ENCODE measurements at regions not wholly inside any gene's neighbourhood (a gene's known extent, or its start where the extent isn't known, plus 50 kb on each side); places are given as distances from the start of the nearest gene placed in this dataset.

- Histone ChIP-seq H3K4me3 (ENCODE audit: insufficient read depth, low read depth, low read length, poor library complexity, severe bottlenecking) (no peak overlapping the region), H3K9me3 (ENCODE audit: control insufficient read depth, low read length) (no peaks in the 10 kb centered on the region), H3K36me3 (ENCODE audit: control insufficient read depth, insufficient read depth, low read length) (no peaks in the 10 kb centered on the region), H3K27ac (ENCODE audit: insufficient read depth, low read length, poor library complexity, severe bottlenecking) (no peak overlapping the region), H3K4me1 (ENCODE audit: control insufficient read depth, insufficient read depth, low read length, poor library complexity, severe bottlenecking) (no peaks in the 10 kb centered on the region), H3K27me3 (replicated peaks; ENCODE audit: control insufficient read depth, insufficient read depth, low read length, poor library complexity, severe bottlenecking) (no peaks in the 10 kb centered on the region)
- DNase-seq: no peak
Observed at GRCh38 chr6:140923048-140923447, 1209.7 kb upstream of the GJE1 start.

- Histone ChIP-seq H3K27me3 (replicated peaks; ENCODE audit: control insufficient read depth, insufficient read depth, low read length, poor library complexity, severe bottlenecking) (no peaks in the 10 kb centered on the region), H3K4me1 (ENCODE audit: control insufficient read depth, insufficient read depth, low read length, poor library complexity, severe bottlenecking) (no peaks in the 10 kb centered on the region), H3K9me3 (ENCODE audit: control insufficient read depth, low read length) (no peaks in the 10 kb centered on the region), H3K4me3 (ENCODE audit: insufficient read depth, low read depth, low read length, poor library complexity, severe bottlenecking) (no peak overlapping the region), H3K36me3 (ENCODE audit: control insufficient read depth, insufficient read depth, low read length) (no peaks in the 10 kb centered on the region), H3K27ac (ENCODE audit: insufficient read depth, low read length, poor library complexity, severe bottlenecking) (no peak overlapping the region)
- DNase-seq: no peak
Observed at GRCh38 chr6:140921366-140922226, 1211.1 kb upstream of the GJE1 start.

GRCh38 chr6:140917911-140918310 lies 1214.8 kb upstream of the GJE1 start:
- H3K36me3 ChIP-seq (ENCODE audit: control insufficient read depth, insufficient read depth, low read length): no peaks in the 10 kb centered on the region
- DNase-seq: no peak

GRCh38 chr6:140915551-140915950 lies 1217.2 kb upstream of the GJE1 start:
- H3K4me1 ChIP-seq (ENCODE audit: control insufficient read depth, insufficient read depth, low read length, poor library complexity, severe bottlenecking): no peaks in the 10 kb centered on the region
- DNase-seq: no peak

More at GRCh38 chr6:140917911-140918310, 1214.8 kb upstream of the GJE1 start:
- H3K27me3 ChIP-seq (replicated peaks; ENCODE audit: control insufficient read depth, insufficient read depth, low read length, poor library complexity, severe bottlenecking): no peaks in the 10 kb centered on the region
- H3K9me3 ChIP-seq (ENCODE audit: control insufficient read depth, low read length): no peaks in the 10 kb centered on the region
- no peaks in the 10 kb centered on the region for H3K4me1 ChIP-seq (ENCODE audit: control insufficient read depth, insufficient read depth, low read length, poor library complexity, severe bottlenecking)
- H3K27ac ChIP-seq (ENCODE audit: insufficient read depth, low read length, poor library complexity, severe bottlenecking): no peak overlapping the region
- H3K4me3 ChIP-seq (ENCODE audit: insufficient read depth, low read depth, low read length, poor library complexity, severe bottlenecking): no peak overlapping the region

GRCh38 chr6:140915103-140915502 lies 1217.6 kb upstream of the GJE1 start:
- Histone ChIP-seq H3K36me3 (ENCODE audit: control insufficient read depth, insufficient read depth, low read length) (no peaks in the 10 kb centered on the region), H3K27ac (ENCODE audit: insufficient read depth, low read length, poor library complexity, severe bottlenecking) (no peak overlapping the region), H3K27me3 (replicated peaks; ENCODE audit: control insufficient read depth, insufficient read depth, low read length, poor library complexity, severe bottlenecking) (no peaks in the 10 kb centered on the region), H3K4me3 (ENCODE audit: insufficient read depth, low read depth, low read length, poor library complexity, severe bottlenecking) (no peak overlapping the region), H3K4me1 (ENCODE audit: control insufficient read depth, insufficient read depth, low read length, poor library complexity, severe bottlenecking) (no peaks in the 10 kb centered on the region), H3K9me3 (ENCODE audit: control insufficient read depth, low read length) (no peaks in the 10 kb centered on the region)
- DNase-seq: no peak

More at GRCh38 chr6:140915551-140915950, 1217.2 kb upstream of the GJE1 start:
- Histone ChIP-seq H3K9me3 (ENCODE audit: control insufficient read depth, low read length) (no peaks in the 10 kb centered on the region), H3K4me3 (ENCODE audit: insufficient read depth, low read depth, low read length, poor library complexity, severe bottlenecking) (no peak overlapping the region), H3K27ac (ENCODE audit: insufficient read depth, low read length, poor library complexity, severe bottlenecking) (no peak overlapping the region), H3K36me3 (ENCODE audit: control insufficient read depth, insufficient read depth, low read length) (no peaks in the 10 kb centered on the region), H3K27me3 (replicated peaks; ENCODE audit: control insufficient read depth, insufficient read depth, low read length, poor library complexity, severe bottlenecking) (no peaks in the 10 kb centered on the region)

GRCh38 chr6:140912686-140913085 lies 1220.0 kb upstream of the GJE1 start:
- no peaks in the 10 kb centered on the region for H3K36me3 ChIP-seq (ENCODE audit: control insufficient read depth, insufficient read depth, low read length)
- no peak overlapping the region for H3K4me3 ChIP-seq (ENCODE audit: insufficient read depth, low read depth, low read length, poor library complexity, severe bottlenecking)
- H3K4me1 ChIP-seq (ENCODE audit: control insufficient read depth, insufficient read depth, low read length, poor library complexity, severe bottlenecking): no peaks in the 10 kb centered on the region
- H3K9me3 ChIP-seq (ENCODE audit: control insufficient read depth, low read length): no peaks in the 10 kb centered on the region
- H3K27me3 ChIP-seq (replicated peaks; ENCODE audit: control insufficient read depth, insufficient read depth, low read length, poor library complexity, severe bottlenecking): no peaks in the 10 kb centered on the region
- no peak for DNase-seq
- no peak overlapping the region for H3K27ac ChIP-seq (ENCODE audit: insufficient read depth, low read length, poor library complexity, severe bottlenecking)

- H3K4me1 ChIP-seq (ENCODE audit: control insufficient read depth, insufficient read depth, low read length, poor library complexity, severe bottlenecking): no peaks in the 10 kb centered on the region
- no peak overlapping the region for H3K27ac ChIP-seq (ENCODE audit: insufficient read depth, low read length, poor library complexity, severe bottlenecking)
- H3K27me3 ChIP-seq (replicated peaks; ENCODE audit: control insufficient read depth, insufficient read depth, low read length, poor library complexity, severe bottlenecking): no peaks in the 10 kb centered on the region
- no peaks in the 10 kb centered on the region for H3K9me3 ChIP-seq (ENCODE audit: control insufficient read depth, low read length)
- no peak overlapping the region for H3K4me3 ChIP-seq (ENCODE audit: insufficient read depth, low read depth, low read length, poor library complexity, severe bottlenecking)
- H3K36me3 ChIP-seq (ENCODE audit: control insufficient read depth, insufficient read depth, low read length): no peaks in the 10 kb centered on the region
- no peak for DNase-seq
Observed at GRCh38 chr6:140909625-140910024, 1223.1 kb upstream of the GJE1 start.

GRCh38 chr6:140909156-140909555 lies 1223.6 kb upstream of the GJE1 start:
- no peaks in the 10 kb centered on the region for H3K27me3 ChIP-seq (replicated peaks; ENCODE audit: control insufficient read depth, insufficient read depth, low read length, poor library complexity, severe bottlenecking)
- no peak overlapping the region for H3K27ac ChIP-seq (ENCODE audit: insufficient read depth, low read length, poor library complexity, severe bottlenecking)
- H3K9me3 ChIP-seq (ENCODE audit: control insufficient read depth, low read length): no peaks in the 10 kb centered on the region
- no peaks in the 10 kb centered on the region for H3K4me1 ChIP-seq (ENCODE audit: control insufficient read depth, insufficient read depth, low read length, poor library complexity, severe bottlenecking)
- H3K4me3 ChIP-seq (ENCODE audit: insufficient read depth, low read depth, low read length, poor library complexity, severe bottlenecking): no peak overlapping the region
- no peak for DNase-seq
- no peaks in the 10 kb centered on the region for H3K36me3 ChIP-seq (ENCODE audit: control insufficient read depth, insufficient read depth, low read length)

- H3K27me3 ChIP-seq (replicated peaks; ENCODE audit: control insufficient read depth, insufficient read depth, low read length, poor library complexity, severe bottlenecking): no peaks in the 10 kb centered on the region
- DNase-seq: no peak
- H3K4me3 ChIP-seq (ENCODE audit: insufficient read depth, low read depth, low read length, poor library complexity, severe bottlenecking): no peak overlapping the region
- H3K4me1 ChIP-seq (ENCODE audit: control insufficient read depth, insufficient read depth, low read length, poor library complexity, severe bottlenecking): no peaks in the 10 kb centered on the region
- H3K27ac ChIP-seq (ENCODE audit: insufficient read depth, low read length, poor library complexity, severe bottlenecking): no peak overlapping the region
- H3K36me3 ChIP-seq (ENCODE audit: control insufficient read depth, insufficient read depth, low read length): no peaks in the 10 kb centered on the region
- no peaks in the 10 kb centered on the region for H3K9me3 ChIP-seq (ENCODE audit: control insufficient read depth, low read length)
Observed at GRCh38 chr6:140908505-140908904, 1224.2 kb upstream of the GJE1 start.

GRCh38 chr6:140907235-140907634 lies 1225.5 kb upstream of the GJE1 start:
- no peaks in the 10 kb centered on the region for H3K9me3 ChIP-seq (ENCODE audit: control insufficient read depth, low read length)
- no peaks in the 10 kb centered on the region for H3K27me3 ChIP-seq (replicated peaks; ENCODE audit: control insufficient read depth, insufficient read depth, low read length, poor library complexity, severe bottlenecking)
- H3K27ac ChIP-seq (ENCODE audit: insufficient read depth, low read length, poor library complexity, severe bottlenecking): no peak overlapping the region
- DNase-seq: no peak
- H3K36me3 ChIP-seq (ENCODE audit: control insufficient read depth, insufficient read depth, low read length): no peaks in the 10 kb centered on the region
- no peak overlapping the region for H3K4me3 ChIP-seq (ENCODE audit: insufficient read depth, low read depth, low read length, poor library complexity, severe bottlenecking)
- H3K4me1 ChIP-seq (ENCODE audit: control insufficient read depth, insufficient read depth, low read length, poor library complexity, severe bottlenecking): no peaks in the 10 kb centered on the region

All from effector memory CD4-positive, alpha-beta T cell (primary cell).